Hippocampal formation (tissue), 2 donors: ENCODE measurements at regions not wholly inside any gene's neighbourhood (a gene's known extent, or its start where the extent isn't known, plus 50 kb on each side); places are given as distances from the start of the nearest gene placed in this dataset.
"Not testable (repeated sequence)": the region's sequence is repeated elsewhere in the genome, so short reads cannot be mapped to it uniquely, and the experiment has no call there.

Experiments
- DNase-seq, 2 donors: peaks; one replicate each; lab custom pipeline; 2025; lab: John Stamatoyannopoulos, UW

DNA sequence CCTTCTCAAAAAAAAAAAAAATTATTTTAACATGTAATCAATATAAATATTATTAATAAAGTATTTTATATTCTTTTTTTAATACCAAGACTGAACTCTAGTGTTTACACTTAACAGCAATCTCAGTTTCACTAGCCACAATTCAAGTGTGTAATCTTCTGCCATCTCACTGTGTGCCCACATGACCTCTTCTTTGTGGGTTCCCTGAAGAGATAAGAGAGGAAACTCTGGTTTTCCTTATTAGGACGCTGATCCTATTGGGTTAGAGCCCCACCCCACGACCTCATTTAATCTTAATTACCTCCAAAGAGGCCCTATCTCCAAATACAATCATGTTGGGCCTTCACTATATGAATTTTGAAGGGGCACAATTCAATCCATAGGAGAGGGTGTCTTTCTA, 177.6 kb downstream of the STK31 start:
- no peak for DNase-seq

DNA sequence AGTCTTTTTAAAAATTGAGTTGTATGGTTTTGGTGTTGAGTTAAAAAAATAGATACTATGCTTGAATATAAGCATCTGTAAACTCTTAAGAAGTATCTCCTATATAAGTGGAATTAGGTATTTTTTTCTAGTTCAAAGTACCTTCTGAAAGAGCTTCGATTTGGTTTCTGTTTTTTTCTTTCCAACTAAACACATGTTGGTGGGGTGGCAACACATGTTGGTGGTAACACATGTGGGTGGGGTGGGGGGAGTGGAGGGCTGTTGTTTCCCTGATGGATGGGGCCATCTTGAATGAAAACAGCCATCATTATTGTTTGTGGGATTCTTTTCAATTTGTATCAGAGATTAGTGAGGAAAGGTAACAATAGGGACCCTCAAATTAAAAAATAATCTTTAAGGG, 178.9 kb downstream of the STK31 start:
- no peak for DNase-seq

DNA sequence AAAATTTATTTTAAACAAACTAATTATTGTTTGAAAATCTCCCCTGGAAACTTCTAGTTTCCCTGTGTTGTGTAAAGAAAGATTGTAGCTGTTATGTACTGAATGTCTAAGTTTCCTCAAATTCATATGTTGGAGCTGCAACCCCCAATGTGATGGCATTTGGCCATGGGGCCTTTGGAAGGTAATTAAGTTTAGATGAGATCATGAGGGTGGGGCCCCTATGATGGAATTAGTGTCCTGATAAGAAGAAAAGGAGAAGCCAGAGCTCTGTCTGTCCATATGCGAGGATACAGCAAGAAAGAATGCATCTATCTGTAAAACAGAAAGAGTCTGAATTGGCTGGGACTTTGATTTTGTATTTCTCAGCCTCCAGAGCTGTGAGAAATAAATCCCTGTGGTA, 179.5 kb downstream of the STK31 start:
- no peak for DNase-seq

DNA sequence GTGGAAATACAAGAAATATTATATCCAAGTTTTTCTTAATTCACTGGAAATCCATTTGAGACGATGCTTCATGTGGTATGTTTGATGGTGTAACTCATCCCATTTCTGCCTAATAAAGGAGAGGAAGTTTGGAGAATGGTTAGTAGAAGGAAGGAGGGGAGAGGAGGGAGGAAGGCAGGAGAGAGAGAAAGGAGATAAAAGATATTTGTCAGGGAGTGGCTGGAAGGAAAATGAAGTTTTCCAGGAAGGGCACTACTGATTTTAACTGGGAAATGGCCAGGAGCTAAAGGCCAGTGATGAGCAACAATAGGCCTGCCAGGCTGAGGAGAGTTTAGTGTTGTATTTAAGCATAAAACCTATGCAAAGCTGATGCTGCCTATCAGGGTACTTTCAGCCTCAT, 182.0 kb downstream of the STK31 start:
- no peak for DNase-seq

DNA sequence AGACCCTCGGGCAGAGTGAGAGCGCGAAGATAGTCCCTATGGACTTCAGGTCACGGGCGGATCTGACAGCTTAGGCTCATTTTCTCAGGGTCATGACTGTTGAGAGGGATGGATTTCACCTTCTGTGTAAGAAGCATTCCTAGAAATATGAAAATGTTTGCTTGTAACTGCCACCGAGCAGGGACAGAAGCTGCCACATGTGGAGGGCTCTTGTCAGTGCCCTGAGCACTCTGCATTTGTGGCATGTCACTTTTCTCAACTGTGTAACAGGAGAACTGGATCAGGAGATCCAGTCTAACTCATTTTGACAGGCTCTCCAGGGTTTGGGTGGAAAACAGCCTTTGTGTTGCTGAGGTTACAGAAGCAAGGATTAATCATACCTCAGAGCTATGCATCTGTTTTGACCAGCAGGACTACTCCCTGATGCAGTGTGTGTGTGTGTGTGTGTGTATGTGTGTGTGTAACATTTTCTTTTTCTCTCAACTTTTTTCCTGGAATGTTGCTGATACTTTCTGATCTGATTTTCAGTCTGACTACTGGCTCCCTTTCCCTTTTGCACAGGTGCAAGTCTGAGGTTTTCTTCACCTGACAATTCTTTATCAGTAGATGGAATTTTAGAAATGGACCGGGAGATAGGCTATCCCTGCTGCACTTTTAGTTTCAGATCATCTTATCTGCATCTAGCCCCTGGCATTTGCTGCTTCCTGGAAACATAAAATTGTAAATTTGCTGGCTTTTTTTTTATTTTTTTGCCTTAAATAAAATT, 183.3 kb downstream of the STK31 start:
- no peak for DNase-seq

DNA sequence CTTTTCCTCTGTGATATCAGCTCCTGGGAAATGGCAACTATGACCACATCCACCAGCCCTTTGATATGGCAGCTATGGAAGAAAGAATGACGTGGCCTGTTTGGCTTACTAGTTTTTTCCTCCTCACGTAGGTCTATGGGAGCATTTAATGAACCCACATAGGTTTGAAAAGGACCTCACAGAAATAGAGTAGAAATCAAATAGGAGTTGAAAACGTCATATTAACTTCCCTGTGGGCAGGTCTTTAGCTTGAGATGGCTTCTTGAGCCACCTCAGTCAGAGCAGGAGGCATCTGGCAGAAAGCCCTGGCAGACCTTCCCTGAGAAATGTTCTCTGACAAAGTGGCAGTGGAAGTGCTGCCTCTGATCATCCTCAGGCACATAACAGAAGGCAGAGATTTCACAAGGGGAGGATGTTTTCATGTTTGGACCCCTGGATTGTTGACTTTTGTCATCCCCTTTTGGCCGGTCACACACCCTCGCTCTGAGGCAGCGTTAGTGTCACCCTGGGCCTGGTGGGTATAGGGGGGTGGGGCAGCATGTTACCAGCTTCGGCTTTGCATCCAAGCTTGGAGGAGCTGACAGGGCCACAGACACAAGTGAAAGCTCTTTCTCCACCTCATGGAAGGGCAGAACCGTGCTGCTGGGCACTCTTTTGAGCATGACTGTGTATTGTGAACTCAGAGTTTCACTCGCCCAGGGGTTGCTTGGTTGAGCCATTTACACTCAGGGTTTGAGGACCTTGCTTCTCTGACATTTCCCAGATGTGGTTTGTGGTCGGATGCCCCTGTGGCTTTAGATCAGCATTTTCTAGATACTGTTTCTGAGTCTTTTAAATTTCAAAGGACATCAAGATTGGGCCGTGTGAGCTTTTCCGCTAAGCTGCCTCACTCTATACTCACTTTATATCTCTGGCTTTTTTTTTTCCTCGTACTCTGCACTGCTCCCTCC, 184.2 kb downstream of the STK31 start:
- DNase-seq: no peak

DNA sequence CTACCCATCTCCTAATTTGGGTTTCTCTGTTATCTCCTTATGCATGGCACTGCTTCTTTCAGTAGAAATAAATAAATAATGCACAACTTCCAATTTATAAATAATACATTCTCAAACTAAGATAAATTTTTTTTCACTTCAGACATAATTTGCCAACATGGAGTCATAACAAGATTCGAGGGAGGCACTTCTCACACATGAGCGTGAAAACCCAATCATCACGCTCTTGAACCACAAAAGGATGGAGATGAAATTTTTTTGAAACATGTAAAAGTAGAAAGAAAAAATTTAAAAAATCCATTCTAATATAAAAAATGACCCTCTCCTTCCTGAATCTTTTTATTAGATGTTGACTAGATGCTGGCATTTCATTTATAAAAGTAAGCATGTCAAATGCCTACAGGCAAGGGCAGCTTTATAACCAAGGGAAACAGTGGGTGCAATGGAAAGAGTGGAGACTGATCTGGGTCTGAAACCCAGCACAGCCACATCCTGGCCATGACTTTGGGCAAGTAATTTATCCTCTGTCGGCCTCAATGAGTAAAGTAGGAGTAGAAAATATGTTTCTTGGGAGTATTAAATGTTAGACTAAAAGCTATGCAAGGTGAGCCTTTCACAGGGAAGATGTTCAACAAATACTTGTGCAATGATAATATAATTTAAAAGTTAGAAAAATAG, 185.0 kb downstream of the STK31 start:
- DNase-seq: no peak

DNA sequence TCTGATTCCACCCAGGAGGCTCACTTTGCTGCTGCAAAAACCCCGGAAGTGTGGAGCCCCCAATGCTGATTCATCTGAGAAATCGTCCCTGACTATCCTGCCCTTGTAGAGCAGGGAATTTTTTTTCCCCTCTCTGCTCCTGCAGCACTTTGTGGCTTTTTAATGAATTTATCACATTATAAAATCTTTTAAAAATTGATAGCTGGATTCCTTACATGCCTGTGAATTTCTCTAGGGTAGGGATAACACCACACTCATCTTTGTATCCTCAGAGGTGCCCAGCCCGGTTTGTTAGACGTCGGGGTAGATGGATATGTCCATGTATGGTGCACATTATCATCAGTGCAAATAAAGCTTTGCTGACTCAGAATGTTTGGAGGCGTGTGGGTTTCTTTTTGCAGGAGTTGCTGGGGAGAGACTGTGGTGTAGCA, 185.7 kb downstream of the STK31 start:
- DNase-seq: no peak

DNA sequence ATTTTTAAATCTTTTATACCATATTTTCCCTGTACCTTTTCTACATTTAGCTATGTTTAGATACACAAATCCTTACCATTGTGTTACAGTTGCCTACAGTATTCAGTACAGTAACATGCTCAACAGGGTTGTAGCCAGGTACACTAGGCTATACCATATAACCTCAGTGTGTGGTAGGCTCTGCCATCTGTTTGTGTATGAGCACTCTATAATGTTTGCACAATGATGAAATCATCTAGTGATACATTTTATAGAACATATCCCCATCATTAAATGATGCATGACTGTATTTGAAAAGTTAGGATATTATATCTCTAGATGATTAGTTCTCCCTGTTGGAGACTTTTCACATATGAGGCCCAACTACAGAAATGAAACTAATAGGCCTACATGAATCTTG, 188.6 kb downstream of the STK31 start:
- no peak for DNase-seq

DNA sequence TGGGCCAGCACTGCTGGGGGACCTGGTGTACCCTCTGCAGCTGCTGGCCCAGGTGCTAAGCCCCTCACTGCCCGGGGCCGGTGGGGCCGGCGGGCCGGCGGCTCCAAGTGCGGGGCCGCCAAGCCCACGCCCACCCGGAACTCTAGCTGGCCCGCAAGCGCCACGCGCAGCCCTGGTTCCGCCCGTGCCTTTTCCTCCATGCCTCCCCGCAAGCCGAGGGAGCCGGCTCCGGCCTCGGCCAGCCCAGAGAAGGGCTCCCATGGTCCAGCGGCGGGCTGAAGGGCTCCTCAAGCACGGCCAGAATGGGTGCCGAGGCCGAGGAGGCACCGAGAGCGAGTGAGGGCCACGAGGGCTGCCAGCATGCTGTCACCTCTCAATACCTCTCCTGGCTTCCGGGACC, 194.9 kb downstream of the STK31 start:
- not testable (repeated sequence) for DNase-seq

DNA sequence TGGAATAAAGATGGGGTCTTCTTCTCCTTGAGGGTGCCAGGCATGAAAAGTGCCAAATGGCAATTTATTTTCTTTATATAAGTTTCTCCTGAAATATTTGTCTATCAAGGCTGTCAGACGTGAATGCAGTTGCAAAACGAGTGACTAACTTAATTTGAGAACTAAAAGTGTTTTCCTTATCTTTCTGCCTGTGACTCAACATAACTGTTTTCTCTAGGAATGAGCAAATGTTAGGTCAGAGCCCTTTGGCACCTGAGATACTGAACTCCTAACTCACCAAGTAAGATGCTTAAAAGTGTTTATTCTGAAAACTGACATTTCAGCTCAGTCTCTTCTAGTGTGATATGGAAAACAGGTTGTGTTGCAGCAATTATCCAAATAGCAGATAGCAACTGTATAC, 197.0 kb downstream of the STK31 start:
- DNase-seq: no peak

DNA sequence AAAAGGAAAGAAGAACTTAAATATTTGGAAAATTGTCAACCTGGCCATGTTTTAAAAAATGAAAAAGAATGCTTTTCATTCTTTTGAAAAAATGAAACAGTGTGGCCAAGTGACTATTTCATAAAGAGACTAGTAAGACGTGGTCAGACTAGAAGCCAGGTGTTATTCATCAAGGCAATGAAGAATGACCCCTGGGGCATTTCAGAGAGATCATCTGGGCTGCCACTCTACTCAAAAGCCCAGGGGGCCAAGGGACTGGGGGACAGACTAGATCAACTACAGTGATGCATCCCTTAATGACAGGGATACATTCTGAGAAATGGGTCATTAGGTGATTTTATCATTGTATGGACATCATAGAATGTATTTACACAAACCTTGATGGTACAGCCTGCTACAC, 199.4 kb downstream of the STK31 start:
- no peak for DNase-seq

DNA sequence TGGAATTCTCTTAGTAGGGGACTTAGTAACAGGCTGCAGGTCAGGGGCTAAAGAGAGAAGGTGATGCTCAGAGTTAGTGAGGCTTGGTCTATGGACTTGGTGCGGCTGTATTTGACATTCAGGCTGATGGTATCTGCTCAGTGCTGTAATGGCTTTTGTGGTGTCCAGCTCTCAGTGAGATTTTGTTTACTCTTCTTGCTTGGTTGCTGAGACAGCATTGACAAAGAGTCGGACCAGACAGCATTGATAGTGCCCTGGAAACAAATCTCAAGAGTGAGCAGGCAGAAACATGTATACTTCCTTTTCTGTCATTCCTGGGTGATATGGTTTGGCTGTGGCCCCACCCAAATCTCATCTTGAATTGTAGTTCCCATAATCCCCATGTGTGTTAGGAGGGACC, 202.0 kb downstream of the STK31 start:
- DNase-seq: no peak

DNA sequence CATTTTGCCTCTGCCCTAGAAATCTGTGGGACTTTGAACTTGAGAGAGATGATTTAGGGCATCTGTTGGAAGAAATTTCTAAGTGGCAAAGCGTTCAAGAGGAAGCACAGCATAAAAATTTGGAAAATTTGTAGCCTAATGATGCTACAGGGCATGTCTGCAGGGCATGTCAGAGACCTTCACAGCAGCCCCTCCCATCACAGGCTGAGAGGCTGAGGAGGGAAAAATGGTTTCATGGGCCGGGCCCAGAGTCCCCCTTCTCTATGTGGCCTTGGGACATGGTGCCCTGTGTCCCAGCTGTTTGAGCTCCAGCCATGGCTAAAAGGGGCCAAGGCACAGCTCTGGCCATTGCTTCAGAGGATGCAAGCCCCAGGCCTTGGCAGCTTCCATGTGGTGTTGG, 203.0 kb downstream of the STK31 start:
- DNase-seq: no peak

DNA sequence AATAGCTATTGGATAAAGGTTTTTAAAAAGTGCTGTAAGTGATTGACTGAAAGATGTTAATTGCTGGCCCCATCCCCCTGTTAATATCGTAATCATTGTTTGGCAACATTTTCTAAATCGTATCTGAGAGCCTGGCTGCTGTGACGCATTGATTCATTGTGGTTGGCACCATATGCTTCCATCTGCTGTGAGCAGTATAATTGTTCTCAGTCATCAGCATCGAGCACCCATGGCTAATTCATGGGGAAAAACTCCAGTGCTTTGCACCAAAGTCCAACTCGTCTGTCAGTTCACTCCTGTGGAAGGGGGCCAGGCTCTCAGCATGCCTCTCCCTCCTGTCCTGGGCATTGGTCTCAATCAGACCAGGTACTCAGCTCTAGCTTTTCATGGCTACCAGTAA, 205.2 kb downstream of the STK31 start:
- DNase-seq: no peak

DNA sequence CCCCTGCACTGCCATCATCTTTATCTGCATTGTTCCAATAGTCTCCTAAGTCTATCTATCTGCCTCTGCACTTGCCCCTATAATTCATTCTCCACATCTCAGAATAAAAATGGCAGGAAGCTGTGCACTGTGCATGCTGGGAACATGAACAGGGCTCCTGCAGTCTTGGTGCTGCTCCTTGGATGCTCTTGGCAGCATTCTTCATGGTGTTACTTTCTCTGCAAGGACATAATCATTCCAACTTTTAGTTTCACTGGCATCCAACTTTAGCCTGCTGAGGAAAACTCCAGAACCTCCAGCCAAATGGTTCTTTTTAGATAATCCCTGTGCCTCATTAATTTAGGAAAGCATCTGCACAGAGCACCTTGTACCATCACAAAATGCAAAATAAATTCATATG, 208.3 kb downstream of the STK31 start:
- DNase-seq: no peak

DNA sequence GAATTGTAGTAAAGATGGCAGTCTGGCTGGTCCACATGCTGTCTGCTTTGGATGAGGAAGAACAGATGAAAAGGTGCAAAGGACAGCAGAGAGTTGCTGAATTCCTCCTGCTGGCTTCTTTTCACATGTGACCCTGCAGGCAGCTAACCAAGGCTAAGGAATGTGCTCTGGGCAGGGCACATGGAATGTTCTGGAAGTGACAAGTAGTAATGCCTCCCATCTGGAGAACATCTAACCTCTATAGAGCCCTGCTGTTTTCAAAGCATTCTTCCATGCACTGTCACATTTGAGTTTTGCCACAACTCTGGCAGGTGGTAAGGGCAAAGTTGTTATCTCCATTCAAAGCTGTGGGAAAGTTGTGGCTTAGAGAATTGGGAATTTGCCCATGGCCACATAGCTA, 208.8 kb downstream of the STK31 start:
- DNase-seq: no peak

DNA sequence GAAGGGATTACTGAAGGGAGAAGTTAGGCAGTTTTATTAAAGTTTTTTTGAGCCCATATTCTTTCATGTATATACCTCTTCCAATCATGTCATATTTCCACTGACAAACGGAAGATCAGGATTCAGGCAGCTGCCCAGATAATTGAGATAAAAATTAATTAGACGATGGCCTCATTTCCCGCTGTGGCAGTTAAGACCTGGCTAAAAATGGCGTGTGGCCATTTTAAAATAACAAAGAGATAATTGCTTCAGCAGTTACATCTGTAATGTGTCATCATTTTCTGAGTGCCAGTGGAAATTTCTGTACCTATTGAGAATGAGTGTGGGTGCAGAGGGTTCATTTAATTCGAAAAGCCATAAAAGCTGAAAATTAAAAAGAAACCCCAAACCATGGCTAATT, 215.1 kb downstream of the STK31 start:
- no peak for DNase-seq

DNA sequence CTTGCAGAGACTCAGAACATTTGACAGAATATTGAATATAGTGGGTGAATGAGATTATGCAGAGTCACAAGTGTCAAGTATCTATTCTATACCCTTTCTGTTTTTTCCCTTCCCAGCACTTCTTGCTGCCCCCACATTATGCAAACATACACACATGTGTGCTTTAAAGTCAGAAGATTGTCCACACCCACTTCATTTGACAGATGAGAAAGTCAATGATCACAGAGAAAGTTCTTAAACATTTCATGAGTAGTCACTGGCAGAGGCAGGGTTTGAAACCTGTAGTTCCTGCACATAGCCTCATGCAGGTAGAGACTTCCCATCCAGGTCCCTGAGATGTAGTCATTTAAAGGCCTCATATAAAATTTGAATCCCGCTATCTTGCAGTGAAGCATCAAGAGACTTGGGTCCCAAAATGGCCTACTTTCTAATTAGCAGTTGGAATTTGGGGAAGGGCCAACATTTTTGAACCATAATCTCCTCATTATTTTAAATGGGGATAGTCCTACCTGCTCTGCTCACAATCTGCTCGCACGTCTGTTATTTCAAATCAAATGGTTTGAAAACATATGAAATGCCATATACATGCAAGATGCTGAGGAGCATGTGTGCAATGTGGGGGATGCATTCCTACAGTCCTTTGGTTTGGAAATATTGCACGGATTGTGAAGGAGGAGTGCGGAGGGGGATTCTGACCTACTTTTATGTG, 217.8 kb downstream of the STK31 start:
- DNase-seq: no peak

DNA sequence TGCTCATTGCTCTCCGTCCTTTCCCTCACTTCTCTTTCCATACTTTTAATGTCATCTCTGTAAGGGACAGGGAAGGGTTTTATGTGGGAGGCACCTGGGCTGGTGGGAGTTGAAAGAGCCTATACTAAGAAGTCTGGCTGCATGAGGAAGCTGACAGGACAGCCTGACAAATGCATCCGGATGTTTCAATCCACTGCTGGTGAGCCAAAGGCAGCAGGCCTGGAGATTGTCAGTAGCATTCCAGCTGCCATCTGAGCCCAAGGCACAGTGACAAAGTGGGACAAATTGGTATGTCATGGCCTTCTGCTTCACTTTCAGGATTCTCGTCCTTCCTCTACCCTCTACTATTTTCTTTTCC, 218.4 kb downstream of the STK31 start:
- no peak for DNase-seq

DNA sequence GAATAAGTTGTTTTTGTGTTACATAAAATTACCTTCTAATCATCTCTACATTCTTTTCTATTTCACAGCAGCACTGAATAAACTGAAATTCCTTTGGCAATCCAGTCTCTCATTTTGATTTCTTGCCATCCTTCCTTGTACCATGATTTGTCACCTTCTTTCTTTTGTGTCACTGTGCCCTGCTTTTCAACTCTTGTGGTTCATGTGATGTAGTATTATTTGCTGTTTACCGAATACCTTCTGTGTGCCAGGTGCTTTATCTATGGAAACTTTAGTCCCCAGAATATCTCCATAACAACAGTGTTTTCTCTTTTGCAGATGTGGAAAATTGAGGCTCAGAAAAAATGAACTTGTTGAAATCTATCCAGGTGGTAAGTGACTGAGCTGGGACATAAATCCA, 220.3 kb downstream of the STK31 start:
- DNase-seq: no peak

DNA sequence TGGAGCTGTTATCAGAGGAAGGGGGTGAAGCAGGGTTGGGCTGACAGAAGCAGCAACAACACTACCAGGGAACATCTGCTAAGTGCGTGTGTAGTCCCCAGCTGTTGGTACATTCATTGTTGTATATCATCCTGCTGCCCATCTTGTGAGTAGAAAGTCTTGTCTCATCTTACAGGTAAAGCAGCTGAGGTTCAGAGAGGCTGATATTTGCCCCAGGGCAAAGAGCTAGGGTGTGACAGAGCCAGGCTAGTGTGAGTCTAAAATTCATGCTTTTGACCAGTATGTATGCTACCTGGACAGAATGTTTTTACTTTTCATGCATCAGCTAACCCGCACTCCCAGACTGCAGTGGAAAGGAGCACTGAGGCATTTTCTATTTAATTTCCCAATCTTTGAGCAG, 221.6 kb downstream of the STK31 start:
- no peak for DNase-seq
